Breast epithelium (tissue), 4 donors: ENCODE measurements at regions not wholly inside any gene's neighbourhood (a gene's known extent, or its start where the extent isn't known, plus 50 kb on each side); places are given as distances from the start of the nearest gene placed in this dataset.

Experiments
- DNase-seq, 2 donors: peaks; one replicate each; pipeline ENCODE4 v3.0.0-alpha.2; 2019; ENCODE audit warnings: low spot score in 2 of 2
- H3K27ac ChIP-seq, 2 donors: fragments of 200-600 bp; sonication (generic) in 1 of 2; one replicate each; pipeline ENCODE4 v1.5.1; 2016 to 2019; ENCODE audit warnings: mild to moderate bottlenecking in 1 of 2
- H3K27me3 ChIP-seq, 2 donors: fragments of 200-600 bp; sonication (generic) in 1 of 2; one replicate each; pipeline versions ENCODE4 v1.5.1 to v1.6.0; 2017 to 2019; ENCODE audit warnings: control low read depth in 1 of 2, mild to moderate bottlenecking in 1 of 2
- H3K36me3 ChIP-seq: fragments of 200-600 bp; one replicate; pipeline ENCODE4 v1.5.1; 2019
- H3K4me1 ChIP-seq, 2 donors: fragments of 200-600 bp; sonication (generic); one replicate each; pipeline ENCODE4 v1.5.1; 2016 to 2019; ENCODE audit warnings: control low read depth in 1 of 2
- H3K4me3 ChIP-seq, 3 donors: fragments of 200-600 bp; sonication (generic); 1 replicate in 2 of 3; 2 replicates in 1 of 3; pipeline ENCODE4 v1.5.1; 2016 to 2019; ENCODE audit warnings: mild to moderate bottlenecking in 3 of 3, moderate library complexity in 2 of 3
- H3K9me3 ChIP-seq, 2 donors: fragments of 200-600 bp; sonication (generic) in 1 of 2; one replicate each; pipeline ENCODE4 v1.5.1; 2016 to 2019; ENCODE audit warnings: control low read depth in 1 of 2
- POLR2A ChIP-seq: fragments of 450-650 bp; IDR thresholded peaks from one replicate; pipeline ENCODE4 v1.6.1; 2016; ENCODE audit warnings: antibody characterized with exemption, mild to moderate bottlenecking, moderate library complexity
- POLR2AphosphoS5 ChIP-seq, 3 donors: sonication (generic); formaldehyde crosslinking; IDR thresholded peaks; one replicate each; pipeline ENCODE4 v1.6.1; 2017; ENCODE audit warnings: antibody characterized with exemption in 3 of 3
- intact Hi-C: fragments of 100-400 bp; cut with DNase I; formaldehyde crosslinking; loops from one replicate; pipeline ENCODE4 v1.15.1; 2023; ENCODE audit warnings: low total_unique reads
- TF ChIP-seq, protein P1 (sequence below), 3 donors: fragments of 450-650 bp; IDR thresholded peaks; one replicate each; pipeline ENCODE4 v1.5.1; 2016 to 2017; ENCODE audit warnings: antibody characterized with exemption in 3 of 3, mild to moderate bottlenecking in 3 of 3, moderate library complexity in 3 of 3

DNA sequence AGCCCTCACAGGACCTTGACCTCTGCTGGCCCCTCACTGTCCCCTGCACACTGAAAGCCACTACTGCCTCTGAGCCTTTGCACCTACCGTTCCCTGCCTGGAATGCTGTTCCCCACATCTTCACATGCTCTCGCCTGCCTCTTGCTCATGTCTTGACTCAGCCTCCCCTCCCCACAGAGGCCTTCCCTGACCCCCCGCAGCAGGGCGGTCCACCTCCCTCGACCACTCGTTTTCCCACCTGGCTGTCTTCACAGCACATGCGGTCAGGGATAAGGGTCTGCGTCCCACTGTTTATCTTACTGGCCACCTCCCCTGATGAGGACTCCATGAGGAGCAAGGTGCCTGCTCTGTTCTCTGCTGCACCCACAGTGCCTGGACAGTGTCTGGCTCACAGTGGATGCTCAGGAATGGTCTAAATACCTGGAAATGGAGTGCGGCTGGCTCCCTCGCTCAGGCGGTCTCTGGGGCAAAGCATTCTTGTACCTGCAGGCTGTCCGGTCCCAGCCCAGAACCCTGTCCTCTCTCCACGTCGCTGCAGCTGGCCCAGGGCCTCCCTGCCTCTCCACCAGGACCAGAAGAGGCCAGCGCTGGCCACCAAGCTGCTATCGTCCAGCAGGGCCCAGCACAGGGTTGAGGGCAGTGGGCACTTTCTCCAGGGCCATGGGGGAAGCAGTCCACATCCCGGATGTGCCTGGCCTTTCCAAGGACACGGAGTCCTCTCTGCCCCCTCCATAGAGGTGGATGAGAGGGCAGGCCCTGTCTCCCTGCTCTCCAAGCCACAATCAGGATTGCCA lies 107.4 kb downstream of the NCOR2 start:
- TF ChIP-seq POLR2AphosphoS5 (IDR thresholded peaks at IDR 0.05) (no peak), POLR2A (no peak)
- TF ChIP-seq, protein P1, sequence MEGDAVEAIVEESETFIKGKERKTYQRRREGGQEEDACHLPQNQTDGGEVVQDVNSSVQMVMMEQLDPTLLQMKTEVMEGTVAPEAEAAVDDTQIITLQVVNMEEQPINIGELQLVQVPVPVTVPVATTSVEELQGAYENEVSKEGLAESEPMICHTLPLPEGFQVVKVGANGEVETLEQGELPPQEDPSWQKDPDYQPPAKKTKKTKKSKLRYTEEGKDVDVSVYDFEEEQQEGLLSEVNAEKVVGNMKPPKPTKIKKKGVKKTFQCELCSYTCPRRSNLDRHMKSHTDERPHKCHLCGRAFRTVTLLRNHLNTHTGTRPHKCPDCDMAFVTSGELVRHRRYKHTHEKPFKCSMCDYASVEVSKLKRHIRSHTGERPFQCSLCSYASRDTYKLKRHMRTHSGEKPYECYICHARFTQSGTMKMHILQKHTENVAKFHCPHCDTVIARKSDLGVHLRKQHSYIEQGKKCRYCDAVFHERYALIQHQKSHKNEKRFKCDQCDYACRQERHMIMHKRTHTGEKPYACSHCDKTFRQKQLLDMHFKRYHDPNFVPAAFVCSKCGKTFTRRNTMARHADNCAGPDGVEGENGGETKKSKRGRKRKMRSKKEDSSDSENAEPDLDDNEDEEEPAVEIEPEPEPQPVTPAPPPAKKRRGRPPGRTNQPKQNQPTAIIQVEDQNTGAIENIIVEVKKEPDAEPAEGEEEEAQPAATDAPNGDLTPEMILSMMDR (IDR thresholded peaks at IDR 0.05), result no peak
- Histone ChIP-seq H3K27me3 (no peaks in the 10 kb centered on the region), H3K27ac (peak overlapping the region in 1 of 2 donors; percentile 25), H3K9me3 (no peaks in the 10 kb centered on the region), H3K36me3 (peaks cover 3% of the 10 kb centered on the region), H3K4me1 (peaks cover 11 to 19% of the 10 kb centered on the region in 2 donors), H3K4me3 (no peak overlapping the region)
- no peak for DNase-seq
- intact Hi-C loops, result no loop called here

DNA sequence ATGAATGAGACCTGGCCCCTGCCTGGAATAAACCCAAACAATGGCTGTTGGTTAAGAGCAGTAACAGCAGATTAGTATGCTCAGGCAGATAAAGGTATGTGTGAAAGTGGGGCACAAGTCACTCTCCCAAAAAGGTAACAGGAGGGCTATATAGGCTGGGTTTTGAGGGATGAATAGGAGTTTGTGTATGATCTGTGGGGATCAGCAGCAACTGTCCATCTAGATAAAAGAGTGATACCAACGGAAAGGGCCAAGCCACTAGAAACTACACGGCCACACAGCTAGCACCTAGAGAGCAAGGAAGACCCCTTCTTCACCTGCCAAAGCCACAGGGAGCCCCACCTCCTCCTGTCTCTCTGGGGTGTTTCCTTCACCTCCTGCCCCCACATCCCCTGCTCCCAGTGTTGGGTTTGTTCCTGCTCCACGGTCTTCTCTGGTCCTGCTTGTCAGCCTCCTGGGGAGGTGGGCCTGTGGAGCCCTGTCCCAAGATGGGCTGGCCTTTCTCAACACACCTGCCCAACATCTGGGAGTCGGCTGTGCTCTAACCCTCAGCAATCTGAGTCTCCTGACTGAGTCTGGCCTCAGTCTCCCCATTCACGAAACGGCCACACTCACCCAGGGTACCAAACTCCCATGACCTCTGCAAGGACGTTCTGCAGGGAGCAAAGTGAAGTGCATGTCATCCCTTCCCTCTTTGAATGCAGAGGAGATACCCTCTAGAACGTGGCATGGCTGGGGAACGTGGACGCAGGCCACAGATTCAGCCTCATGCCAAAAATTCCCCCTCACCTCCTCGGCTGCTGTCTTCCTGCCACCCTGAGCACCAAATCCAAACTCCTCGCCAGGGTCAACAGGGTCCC lies 108.2 kb downstream of the NCOR2 start:
- intact Hi-C loops, result no loop called here
- Histone ChIP-seq H3K36me3 (no peaks in the 10 kb centered on the region), H3K9me3 (no peaks in the 10 kb centered on the region), H3K4me3 (no peak overlapping the region), H3K27me3 (no peaks in the 10 kb centered on the region), H3K4me1 (peaks cover 11 to 19% of the 10 kb centered on the region in 2 donors), H3K27ac (peak overlapping the region in 1 of 2 donors; percentile 81)
- DNase-seq, result no peak
- TF ChIP-seq POLR2A (no peak), POLR2AphosphoS5 (IDR thresholded peaks at IDR 0.05) (no peak)
- TF ChIP-seq, protein P1 (IDR thresholded peaks at IDR 0.05), result no peak

DNA sequence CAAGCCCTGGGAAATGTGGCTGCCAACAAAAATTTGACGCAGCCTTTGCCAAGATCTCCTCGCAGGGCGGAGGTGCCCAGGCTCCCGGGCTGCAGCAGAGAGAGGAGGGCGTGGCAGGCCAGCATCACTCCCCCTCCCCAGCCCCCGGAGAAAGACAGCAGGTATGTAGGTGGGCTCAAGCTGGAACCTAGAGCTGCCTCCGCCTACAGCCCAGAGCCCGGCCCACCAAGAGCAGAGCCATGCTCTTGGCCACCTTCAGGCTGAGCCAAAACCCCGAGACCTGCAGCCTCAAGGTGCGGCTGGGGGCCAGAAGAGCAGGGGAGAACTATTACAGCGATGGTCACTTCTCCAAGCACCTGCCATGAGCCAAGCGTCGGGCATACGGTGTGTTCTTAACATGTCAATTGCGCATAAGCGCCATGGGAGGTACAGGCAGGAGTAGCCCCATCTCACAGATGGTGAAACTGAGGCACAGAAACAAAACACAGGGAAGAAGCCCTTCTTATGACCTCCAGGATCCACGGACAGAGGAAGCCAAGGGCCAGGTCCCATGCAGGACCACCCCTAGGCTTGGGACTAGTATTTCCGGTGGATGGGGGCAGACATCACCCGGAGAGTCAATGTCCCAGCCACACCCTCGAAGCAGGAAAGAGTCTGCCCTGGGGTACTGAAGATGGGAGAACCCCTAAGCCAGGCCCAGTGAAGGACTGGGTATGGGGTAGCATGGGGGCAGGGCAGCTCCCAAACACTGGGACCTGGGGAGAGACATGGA lies 109.0 kb downstream of the NCOR2 start:
- Histone ChIP-seq H3K4me1 (peaks cover 16 to 27% of the 10 kb centered on the region in 2 donors), H3K4me3 (peak overlapping the region in 1 of 3 donors; percentile 66), H3K9me3 (no peaks in the 10 kb centered on the region), H3K27me3 (no peaks in the 10 kb centered on the region), H3K27ac (peak overlapping the region; percentile 81 to 93), H3K36me3 (no peaks in the 10 kb centered on the region)
- DNase-seq, result no peak
- TF ChIP-seq, protein P1 (IDR thresholded peaks at IDR 0.05), result no peak
- TF ChIP-seq POLR2AphosphoS5 (IDR thresholded peaks at IDR 0.05) (no peak), POLR2A (no peak)
- intact Hi-C loops, result no loop called here

DNA sequence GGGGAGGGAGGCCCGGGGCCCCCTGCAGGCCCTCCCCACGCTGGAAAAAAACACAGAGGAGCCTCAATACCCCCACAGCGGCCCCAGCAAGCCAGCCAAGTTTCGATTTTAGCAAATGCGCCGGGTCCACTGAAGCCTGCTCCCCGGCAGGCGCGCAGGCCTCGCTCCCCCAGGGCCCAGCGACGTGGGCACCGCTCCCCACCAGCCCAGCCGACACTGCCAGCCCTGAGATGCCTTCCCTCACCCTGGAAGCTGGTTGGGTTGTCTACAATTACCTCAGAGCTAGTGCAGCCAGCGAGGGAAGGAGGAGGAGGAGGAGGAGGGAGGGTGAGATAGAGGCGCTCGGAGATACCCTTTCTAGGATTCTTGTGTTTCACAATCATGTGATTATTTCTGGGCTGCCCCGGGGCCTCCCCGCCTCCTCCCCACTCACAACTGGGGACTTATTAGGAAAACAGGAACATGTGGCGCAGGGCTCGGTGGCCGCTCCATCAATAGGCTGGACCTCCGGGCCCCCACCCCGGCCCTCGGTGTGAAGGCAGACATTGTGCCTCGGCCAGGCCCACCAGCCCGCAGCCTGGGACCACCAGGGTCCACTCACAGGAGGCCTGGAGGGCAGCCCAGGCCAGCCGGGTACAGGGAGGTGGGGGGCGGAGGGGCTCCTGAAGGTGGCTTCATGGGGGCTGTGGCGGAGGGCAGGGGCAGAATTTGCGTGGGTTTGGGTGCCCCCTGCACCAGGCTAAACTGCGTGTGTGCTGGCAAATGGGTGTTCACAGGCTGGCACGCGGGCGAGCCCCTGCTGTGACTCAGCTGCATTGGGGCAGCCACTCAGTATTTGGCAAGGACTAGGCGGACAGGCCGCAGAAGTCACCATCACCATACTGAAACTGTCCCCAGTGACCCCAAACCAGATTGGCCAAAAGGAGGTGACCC lies 109.9 kb downstream of the NCOR2 start:
- DNase-seq, result peak in 1 of 2 donors; percentile 87
- Histone ChIP-seq H3K4me3 (peak overlapping the region; percentile 31 to 66 (median 36)), H3K4me1 (peaks cover 16 to 34% of the 10 kb centered on the region in 2 donors)

More for the DNA sequence above, 109.9 kb downstream of the NCOR2 start:
- TF ChIP-seq, protein P1 (IDR thresholded peaks at IDR 0.05), result no peak
- peak; percentile 12 to 63 (median 38) for TF ChIP-seq POLR2AphosphoS5 (IDR thresholded peaks at IDR 0.05)
- intact Hi-C loops, result no loop called here
- Histone ChIP-seq H3K27ac (peak overlapping the region; percentile 81 to 93), H3K9me3 (no peaks in the 10 kb centered on the region), H3K36me3 (no peaks in the 10 kb centered on the region), H3K27me3 (no peaks in the 10 kb centered on the region)
